Activated T-cell treated with anti-CD3 and anti-CD28 coated beads, Interleukin-2, amount 50 U/mL, for 4 hours (primary cell): ENCODE measurements at regions not wholly inside any gene's neighbourhood (a gene's known extent, or its start where the extent isn't known, plus 50 kb on each side); places are given as distances from the start of the nearest gene placed in this dataset.

Experiments used
- ATAC-seq, 2 donors: fragments of 200-7000 bp; cut with Tn5 transposase; one replicate each; pipeline ENCODE4 v1.10.0; 2021
- DNase-seq: peaks from one replicate; pipeline ENCODE4 v3.0.0-alpha.2; 2020
- H3K27me3 Mint-ChIP-seq: one replicate; pipeline ENCODE4 v1.8.0; 2021; ENCODE audit warnings: low read depth, mixed read lengths
- H3K36me3 Mint-ChIP-seq: one replicate; pipeline ENCODE4 v1.8.0; 2022; ENCODE audit warnings: mixed read lengths; ENCODE audit not compliant: insufficient read depth
- H3K4me1 Mint-ChIP-seq: one replicate; pipeline ENCODE4 v1.8.0; 2021; ENCODE audit warnings: low read depth, mixed read lengths
- H3K4me3 Mint-ChIP-seq: one replicate; pipeline ENCODE4 v1.8.0; 2021; ENCODE audit warnings: mild to moderate bottlenecking, moderate library complexity, mixed read lengths
- H3K9me3 Mint-ChIP-seq: one replicate; pipeline ENCODE4 v1.8.0; 2021; ENCODE audit warnings: mixed read lengths

GRCh38 chr9:94498801-94499453 is 56.0 kb upstream of the PCAT7 start:
- Mint-ChIP-seq H3K9me3 (no peaks in the 10 kb centered on the region), H3K36me3 (no peaks in the 10 kb centered on the region), H3K4me1 (no peaks in the 10 kb centered on the region), H3K4me3 (no peak overlapping the region), H3K27me3 (peaks cover 9% of the 10 kb centered on the region)
- ATAC-seq, result no peak
- DNase-seq, result no peak

GRCh38 chr9:94504358-94504757 is 50.5 kb upstream of the PCAT7 start:
- H3K36me3 Mint-ChIP-seq, result no peaks in the 10 kb centered on the region
- no peaks in the 10 kb centered on the region for H3K4me1 Mint-ChIP-seq

More at GRCh38 chr9:94504358-94504757, 50.5 kb upstream of the PCAT7 start:
- ATAC-seq (no peak), DNase-seq (no peak)
- no peak overlapping the region for H3K4me3 Mint-ChIP-seq
- H3K9me3 Mint-ChIP-seq, result peaks cover 6% of the 10 kb centered on the region
- peaks cover 20% of the 10 kb centered on the region for H3K27me3 Mint-ChIP-seq
